NCI-H146 (cell line): ENCODE measurements at regions not wholly inside any gene's neighbourhood (a gene's known extent, or its start where the extent isn't known, plus 50 kb on each side); places are given as distances from the start of the nearest gene placed in this dataset.
"Not testable (repeated sequence)": the region's sequence is repeated elsewhere in the genome, so short reads cannot be mapped to it uniquely, and the experiment has no call there.

Source experiments
- DNase-seq: peaks from one replicate; lab custom pipeline; 2025; lab: John Stamatoyannopoulos, UW

DNA sequence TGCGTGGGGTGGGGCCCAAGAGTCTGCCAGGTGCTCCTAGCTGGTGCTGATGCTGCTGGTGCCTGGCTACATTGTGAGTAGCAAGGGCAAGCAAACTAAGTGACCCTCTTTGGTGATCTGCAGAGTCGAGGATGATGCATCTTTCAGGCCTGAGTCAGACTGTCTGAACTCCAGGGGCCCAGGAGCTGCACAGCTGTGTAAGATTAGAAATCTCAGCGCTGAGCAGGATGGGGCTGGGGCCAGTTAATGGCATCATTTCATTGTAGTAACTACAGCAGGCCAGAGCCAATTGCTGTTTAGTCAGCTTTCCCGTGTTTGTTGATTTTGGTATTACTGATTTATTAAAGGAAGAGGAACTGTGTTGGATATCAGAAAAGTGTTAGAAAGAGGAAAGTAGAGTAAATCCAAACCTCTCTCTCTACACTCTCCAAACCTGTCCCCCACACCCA, 365.2 kb downstream of the PAX1 start:
- no peak for DNase-seq

- DNase-seq, result no peak
These were observed 358.3 kb downstream of the PAX1 start for GRCh38 chr20:22063753-22064152.

DNA sequence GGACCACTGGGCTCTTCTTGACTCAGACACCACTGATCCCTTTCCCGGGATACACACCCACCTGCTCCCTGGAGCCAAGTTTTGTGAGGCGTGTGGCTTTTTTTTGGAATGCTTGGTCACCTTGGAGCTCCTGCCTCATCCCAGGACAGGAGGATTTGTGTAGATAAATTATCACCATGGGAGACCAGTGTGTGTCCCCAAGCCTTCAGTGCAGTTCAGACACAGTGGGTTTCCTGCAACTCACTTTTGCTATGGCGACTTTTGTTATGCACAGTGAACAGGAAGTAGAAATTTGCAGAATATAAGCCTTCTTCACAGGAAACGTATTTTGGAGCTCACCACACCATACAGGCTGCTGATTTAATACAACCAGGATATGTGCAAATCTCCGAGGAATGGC, 357.4 kb downstream of the PAX1 start:
- DNase-seq, result no peak

- DNase-seq, result no peak
These were observed 355.1 kb downstream of the PAX1 start for GRCh38 chr20:22060610-22061009.

DNA sequence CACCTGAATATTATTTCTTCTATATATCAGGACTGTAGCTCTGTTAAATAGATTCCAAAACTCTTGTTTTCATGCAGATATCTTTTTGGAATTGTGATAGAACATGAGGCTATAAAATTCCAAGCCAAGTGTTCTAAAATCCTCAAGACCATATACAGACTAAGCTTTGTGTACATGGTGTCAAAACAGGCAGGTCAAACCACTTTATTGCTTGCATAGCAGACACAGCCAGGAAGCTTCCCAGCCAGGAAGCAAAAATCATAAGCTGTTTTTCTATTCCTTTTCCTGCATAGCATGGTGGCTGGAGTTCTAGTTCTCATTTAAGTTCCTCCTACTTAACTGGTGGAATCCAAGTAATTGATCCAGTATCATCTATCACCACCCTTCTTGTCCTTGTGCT, 353.3 kb downstream of the PAX1 start:
- no peak for DNase-seq

- no peak for DNase-seq
These were observed 350.5 kb downstream of the PAX1 start for GRCh38 chr20:22055981-22056380.

- no peak for DNase-seq
These were observed 346.7 kb downstream of the PAX1 start for GRCh38 chr20:22052025-22052650.

GRCh38 chr20:22045956-22046507, 340.6 kb downstream of the PAX1 start:
- not testable (repeated sequence) for DNase-seq

DNA sequence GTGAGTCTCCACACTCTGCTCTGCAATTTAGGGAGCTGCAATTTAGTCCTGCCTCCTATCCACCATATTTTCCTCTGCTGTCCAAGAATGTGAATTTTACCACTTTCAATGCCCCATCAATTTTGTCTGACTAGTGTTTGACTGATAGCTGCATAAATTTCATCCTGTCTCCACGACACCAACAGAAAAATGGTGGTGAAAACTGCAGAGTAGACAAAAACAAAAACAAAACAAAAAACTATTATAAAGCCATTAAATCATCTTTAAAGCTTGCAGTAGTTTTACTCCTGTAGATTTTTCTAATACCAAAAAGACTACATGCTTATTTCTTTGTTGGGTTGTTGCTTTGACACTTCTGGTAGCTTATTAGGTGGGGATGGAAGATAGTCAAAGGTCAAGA, 322.0 kb downstream of the PAX1 start:
- no peak for DNase-seq

DNA sequence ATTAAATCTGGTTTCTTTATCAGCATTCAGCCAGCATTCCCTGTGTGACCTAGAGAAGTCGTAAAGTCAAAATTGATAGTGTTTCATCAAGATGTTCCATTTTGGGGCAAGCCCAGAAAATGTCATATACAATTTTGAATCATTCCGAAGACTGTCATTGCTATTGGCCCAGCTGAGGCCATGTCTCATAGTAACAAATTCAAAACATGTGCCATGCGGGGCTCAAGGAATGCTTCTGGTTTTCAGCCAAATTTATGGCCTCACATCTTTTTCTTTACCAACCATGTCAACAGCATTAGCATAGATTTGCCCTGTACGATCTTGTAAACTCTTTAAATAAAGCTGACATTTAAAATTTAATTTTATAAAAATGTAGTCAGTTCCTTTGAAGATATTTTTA, 314.7 kb downstream of the PAX1 start:
- no peak for DNase-seq

DNA sequence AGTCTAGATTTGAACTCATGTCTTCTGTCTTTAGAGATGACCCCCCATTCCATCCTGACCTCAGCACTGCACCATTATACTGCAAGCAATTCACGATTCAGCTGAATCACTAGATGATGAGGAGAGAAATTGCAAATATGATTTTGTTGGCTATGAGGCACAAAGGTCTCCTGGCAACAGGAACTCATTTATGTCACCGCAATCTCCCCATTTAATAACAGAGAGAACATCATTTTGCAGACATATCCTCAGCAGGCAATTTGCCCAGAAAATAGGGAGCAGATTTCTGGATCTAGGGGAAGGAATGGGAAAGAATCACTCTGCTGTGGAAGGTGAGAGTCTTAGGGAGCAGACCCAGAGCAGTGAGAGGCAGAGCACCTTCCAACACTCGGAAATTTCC, 303.0 kb downstream of the PAX1 start:
- DNase-seq, result no peak

DNA sequence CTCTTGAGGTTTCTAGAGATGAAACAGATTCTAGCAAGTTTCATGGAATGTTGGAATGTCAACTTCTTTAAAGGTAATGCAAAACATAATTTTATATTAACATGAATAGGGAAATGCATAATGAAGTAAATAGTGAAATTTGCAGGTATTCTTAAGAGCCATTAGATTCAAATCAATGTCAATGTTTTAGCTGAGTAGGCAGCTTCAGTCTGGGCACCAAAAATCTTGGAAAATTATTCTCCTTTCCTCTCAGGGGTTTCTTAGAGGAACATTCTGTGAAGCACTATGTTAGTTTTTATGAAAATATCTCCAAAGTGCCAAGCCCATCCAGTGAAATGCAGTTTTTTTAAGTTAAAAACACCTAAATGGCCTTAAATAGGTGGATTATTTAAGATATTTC, 300.8 kb downstream of the PAX1 start:
- DNase-seq, result no peak

- no peak for DNase-seq
These were observed 300.1 kb downstream of the PAX1 start for GRCh38 chr20:22005535-22005934.

DNA sequence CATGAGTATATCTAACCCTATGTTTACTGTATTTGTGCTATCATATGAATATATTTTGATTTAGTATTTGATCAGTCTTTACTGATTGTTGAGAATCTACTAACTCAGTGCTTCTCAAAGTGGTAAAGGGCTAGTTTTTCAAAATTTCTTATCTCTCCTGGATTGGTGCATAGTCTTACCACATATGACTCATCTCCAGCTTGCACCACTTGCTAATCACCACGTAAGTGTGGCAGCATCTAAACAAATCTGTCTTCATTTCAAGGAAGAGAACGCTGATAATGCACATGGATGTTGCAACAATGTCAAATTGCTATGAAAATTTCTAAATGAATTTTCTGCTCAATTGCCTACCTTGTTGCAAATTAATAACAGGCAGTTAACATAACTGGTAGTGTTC, 299.5 kb downstream of the PAX1 start:
- DNase-seq, result no peak

DNA sequence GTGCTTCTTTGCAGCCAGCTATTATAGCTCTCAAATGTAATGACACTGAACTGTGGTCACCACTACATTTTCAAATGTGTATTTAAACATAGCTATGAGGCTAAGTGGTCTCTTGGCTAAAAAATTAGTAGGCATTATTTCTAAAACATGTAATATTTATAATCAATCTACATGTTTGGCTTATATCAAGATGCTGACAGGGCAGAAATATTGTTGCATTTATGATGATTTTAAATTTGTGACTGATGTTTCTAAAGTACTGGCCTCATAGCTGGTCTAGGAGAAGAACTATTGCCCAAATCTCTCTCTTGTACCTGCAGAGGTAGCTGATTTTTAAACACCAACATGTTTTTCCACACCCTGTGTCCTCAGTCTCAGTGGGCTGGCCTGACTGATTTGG, 298.2 kb downstream of the PAX1 start:
- DNase-seq, result no peak

DNA sequence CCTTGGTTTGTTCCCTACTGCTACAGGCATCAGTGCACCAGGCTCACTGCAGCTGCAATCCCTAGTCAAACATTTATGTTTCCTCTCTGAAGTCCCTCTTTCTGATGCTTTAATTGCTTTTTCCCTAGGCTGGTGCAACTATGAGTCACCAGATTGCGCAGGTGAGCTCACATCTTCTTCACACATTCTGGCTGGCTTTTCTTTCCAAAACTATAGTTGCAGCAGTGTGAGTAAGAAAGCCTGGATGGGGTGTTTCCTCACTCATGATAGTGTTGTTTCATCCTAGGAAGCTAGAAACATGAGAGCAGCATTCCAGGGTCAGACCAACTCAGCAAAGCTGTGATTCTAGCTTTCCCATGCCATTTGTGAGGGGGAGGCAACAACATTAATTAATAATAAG, 296.4 kb downstream of the PAX1 start:
- DNase-seq, result no peak

- no peak for DNase-seq
These were observed 290.0 kb downstream of the PAX1 start for GRCh38 chr20:21995461-21995860.

GRCh38 chr20:21994203-21994602, 288.7 kb downstream of the PAX1 start:
- no peak for DNase-seq

- DNase-seq, result no peak
These were observed 277.1 kb downstream of the PAX1 start for GRCh38 chr20:21982559-21982958.

DNA sequence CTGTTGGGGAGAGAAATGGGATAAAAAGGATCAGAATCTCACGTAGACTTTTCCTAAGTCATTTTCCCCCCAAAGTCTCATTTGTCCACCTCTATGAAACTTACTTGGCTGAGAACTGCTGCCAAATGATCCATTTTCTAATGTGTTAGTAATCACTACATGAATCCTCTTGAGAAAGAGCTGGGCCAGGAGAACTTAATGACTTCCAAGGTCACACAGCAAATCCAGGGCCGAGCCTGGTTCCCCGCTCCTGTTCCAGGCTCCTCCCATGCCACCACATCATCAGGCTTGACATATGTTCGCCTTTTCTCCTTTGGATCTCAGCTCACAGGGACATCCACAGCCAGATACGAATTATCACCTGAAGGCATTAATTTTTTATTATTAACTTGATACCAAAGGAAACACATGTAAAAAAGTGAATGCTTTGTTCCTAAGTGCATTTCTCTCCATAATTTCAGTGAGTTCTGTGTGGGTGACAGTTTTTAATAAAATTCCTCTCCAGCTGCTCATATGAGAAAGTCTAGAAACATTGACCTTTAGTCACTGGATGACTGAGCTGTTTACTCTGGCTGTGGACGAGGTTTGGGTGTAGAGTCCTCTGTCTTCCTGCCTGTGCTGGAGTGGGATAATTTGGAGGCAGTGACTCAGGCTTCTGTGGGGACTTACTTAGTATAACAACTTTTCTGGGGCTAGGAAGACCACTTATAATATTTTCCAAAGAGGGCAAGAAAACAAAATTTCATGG, 276.3 kb downstream of the PAX1 start:
- DNase-seq, result no peak

DNA sequence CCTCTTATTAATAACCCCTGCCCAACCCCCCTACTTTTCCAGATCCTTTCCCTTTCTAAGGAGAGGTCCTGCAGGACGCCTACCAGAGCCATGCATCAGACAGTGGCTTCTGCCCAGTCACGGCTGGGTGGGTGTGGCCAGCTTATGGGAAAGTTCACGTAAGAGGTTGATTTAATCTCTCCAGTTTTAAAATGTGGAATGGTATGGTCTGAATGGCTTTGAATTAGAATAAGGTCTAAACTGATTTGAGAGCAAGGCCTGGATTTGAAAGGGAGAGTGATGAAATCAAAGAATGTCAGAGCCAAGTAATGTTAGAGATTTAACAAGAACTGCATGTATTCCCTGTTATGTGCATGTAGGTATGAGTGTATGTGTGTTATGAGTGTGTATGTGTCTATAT, 275.7 kb downstream of the PAX1 start:
- no peak for DNase-seq

- no peak for DNase-seq
These were observed 266.0 kb downstream of the PAX1 start for GRCh38 chr20:21971436-21971835.

DNA sequence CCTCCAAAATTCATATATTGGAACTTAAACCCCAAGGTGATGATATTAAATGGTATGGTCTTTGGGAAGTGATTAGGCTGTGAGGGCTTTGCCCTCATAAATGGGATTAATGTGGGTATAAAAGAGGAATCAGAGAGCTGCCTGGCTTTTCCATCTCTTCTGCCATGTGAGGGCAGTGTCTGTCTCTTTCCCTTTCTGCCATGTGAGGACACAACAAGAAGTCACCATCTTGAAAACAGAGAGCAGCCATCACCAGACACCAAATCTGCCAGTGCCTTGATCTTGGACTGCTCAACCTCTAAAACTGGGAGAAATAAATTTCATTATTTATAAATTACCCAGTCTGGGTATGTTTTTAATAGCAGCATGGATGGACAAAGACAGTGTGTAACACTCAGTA, 263.0 kb downstream of the PAX1 start:
- DNase-seq, result no peak

DNA sequence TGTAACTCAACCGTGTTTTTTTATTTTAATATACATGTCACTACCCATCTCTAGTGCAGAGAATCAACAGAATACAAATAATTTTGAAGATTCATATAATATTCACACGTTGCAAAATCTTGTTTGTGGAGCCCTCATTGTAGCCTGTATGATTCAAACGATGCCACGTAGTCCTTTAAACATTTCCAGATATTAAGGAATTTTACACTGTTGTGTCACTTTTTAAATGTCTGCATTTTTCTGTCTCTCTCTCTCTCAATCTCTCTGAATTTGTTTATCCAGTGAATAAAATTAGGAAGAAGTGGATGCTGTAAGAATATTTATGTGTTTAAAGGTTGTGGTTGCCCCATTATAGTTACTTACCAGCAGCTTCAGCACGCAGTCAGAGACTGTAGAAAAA, 262.0 kb downstream of the PAX1 start:
- DNase-seq, result no peak
